ENCODE measurements at regions not wholly inside any gene's neighbourhood (a gene's known extent, or its start where the extent isn't known, plus 50 kb on each side); places are given as distances from the start of the nearest gene placed in this dataset.

- H3K4me3 ChIP-seq (ENCODE audit: control insufficient read depth in 1 of 7, extremely low read depth in 1 of 7, insufficient read depth in 4 of 7, low read depth in 2 of 7, low read length in 6 of 7): no peak overlapping the region
- no peaks in the 10 kb centered on the region for H3K36me3 ChIP-seq (ENCODE audit: control insufficient read depth in 4 of 4, insufficient read depth in 4 of 4, low read length in 3 of 4)
- no peaks in the 10 kb centered on the region for H3K27me3 ChIP-seq (replicated peaks in 2 of 5; ENCODE audit: control insufficient read depth in 4 of 5, insufficient read depth in 5 of 5, low read length in 4 of 5)
- DNase-seq: no peak
- no peaks in the 10 kb centered on the region for H3K9me3 ChIP-seq (ENCODE audit: control extremely low read depth in 1 of 5, control insufficient read depth in 4 of 5, insufficient read depth in 2 of 5, low read depth in 1 of 5, low read length in 4 of 5)
- ChIA-PET POLR2A (no interaction called here), CTCF (no interaction called here)
- 100% methylated on average over 2 of the region's 3 CpGs for WGBS (ENCODE audit: insufficient coverage)
- H3K4me1 ChIP-seq (ENCODE audit: control extremely low read depth in 1 of 4, control insufficient read depth in 4 of 4, insufficient read depth in 4 of 4, low read length in 3 of 4): no peaks in the 10 kb centered on the region
- H3K27ac ChIP-seq (ENCODE audit: insufficient read depth in 1 of 2, low read depth in 1 of 2, low read length in 2 of 2, poor library complexity in 1 of 2, severe bottlenecking in 2 of 2): no peak overlapping the region
Measured at GRCh38 chr20:18921291-18921690, 107.7 kb downstream of the SCP2D1 start.

- no peaks in the 10 kb centered on the region for H3K4me1 ChIP-seq (ENCODE audit: control extremely low read depth in 1 of 4, control insufficient read depth in 4 of 4, insufficient read depth in 4 of 4, low read length in 3 of 4)
- no peaks in the 10 kb centered on the region for H3K36me3 ChIP-seq (ENCODE audit: control insufficient read depth in 4 of 4, insufficient read depth in 4 of 4, low read length in 3 of 4)
- ChIA-PET CTCF (no interaction called here), POLR2A (no interaction called here)
- peaks cover 0 to 2% (median 0%) of the 10 kb centered on the region in 5 experiments for H3K9me3 ChIP-seq (ENCODE audit: control extremely low read depth in 1 of 5, control insufficient read depth in 4 of 5, insufficient read depth in 2 of 5, low read depth in 1 of 5, low read length in 4 of 5)
- no peak overlapping the region for H3K27ac ChIP-seq (ENCODE audit: insufficient read depth in 1 of 2, low read depth in 1 of 2, low read length in 2 of 2, poor library complexity in 1 of 2, severe bottlenecking in 2 of 2)
- H3K4me3 ChIP-seq (ENCODE audit: control insufficient read depth in 1 of 7, extremely low read depth in 1 of 7, insufficient read depth in 4 of 7, low read depth in 2 of 7, low read length in 6 of 7): no peak overlapping the region
- 87% methylated on average over 2 of the region's 3 CpGs for WGBS (ENCODE audit: insufficient coverage)
- DNase-seq: no peak
- H3K27me3 ChIP-seq (replicated peaks in 2 of 5; ENCODE audit: control insufficient read depth in 4 of 5, insufficient read depth in 5 of 5, low read length in 4 of 5): no peaks in the 10 kb centered on the region
Measured at GRCh38 chr20:18922251-18922650, 108.7 kb downstream of the SCP2D1 start.

DNA sequence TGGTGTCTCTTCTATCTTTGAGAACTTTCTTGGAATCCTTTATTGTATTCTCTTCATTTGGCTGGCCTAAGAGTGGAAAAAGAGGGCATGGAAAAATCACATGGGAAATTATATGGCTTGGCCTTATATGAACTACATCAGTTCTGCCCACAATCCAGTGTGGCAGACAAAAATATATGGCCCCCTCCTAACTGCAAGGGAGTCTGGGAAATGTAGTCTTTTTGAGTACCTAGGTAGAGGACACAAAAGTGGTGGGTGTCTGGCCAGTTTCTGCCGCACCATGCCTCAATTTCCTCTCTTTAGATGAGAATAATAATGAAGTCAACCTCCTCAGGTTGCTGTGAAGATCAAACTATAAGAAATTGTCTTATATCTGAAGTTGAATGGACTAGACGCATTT lies 109.3 kb downstream of the SCP2D1 start:
- Histone ChIP-seq H3K36me3 (ENCODE audit: control insufficient read depth in 4 of 4, insufficient read depth in 4 of 4, low read length in 3 of 4) (no peaks in the 10 kb centered on the region), H3K27ac (ENCODE audit: insufficient read depth in 1 of 2, low read depth in 1 of 2, low read length in 2 of 2, poor library complexity in 1 of 2, severe bottlenecking in 2 of 2) (no peak overlapping the region), H3K4me1 (ENCODE audit: control extremely low read depth in 1 of 4, control insufficient read depth in 4 of 4, insufficient read depth in 4 of 4, low read length in 3 of 4) (no peaks in the 10 kb centered on the region), H3K9me3 (ENCODE audit: control extremely low read depth in 1 of 5, control insufficient read depth in 4 of 5, insufficient read depth in 2 of 5, low read depth in 1 of 5, low read length in 4 of 5) (peaks cover 0 to 2% (median 0%) of the 10 kb centered on the region in 5 experiments), H3K4me3 (ENCODE audit: control insufficient read depth in 1 of 7, extremely low read depth in 1 of 7, insufficient read depth in 4 of 7, low read depth in 2 of 7, low read length in 6 of 7) (no peak overlapping the region), H3K27me3 (replicated peaks in 2 of 5; ENCODE audit: control insufficient read depth in 4 of 5, insufficient read depth in 5 of 5, low read length in 4 of 5) (no peaks in the 10 kb centered on the region)
- no CpG with 5 or more reads among the region's 2 CpGs for WGBS (ENCODE audit: insufficient coverage)
- ChIA-PET POLR2A (no interaction called here), CTCF (no interaction called here)
- no peak for DNase-seq

DNA sequence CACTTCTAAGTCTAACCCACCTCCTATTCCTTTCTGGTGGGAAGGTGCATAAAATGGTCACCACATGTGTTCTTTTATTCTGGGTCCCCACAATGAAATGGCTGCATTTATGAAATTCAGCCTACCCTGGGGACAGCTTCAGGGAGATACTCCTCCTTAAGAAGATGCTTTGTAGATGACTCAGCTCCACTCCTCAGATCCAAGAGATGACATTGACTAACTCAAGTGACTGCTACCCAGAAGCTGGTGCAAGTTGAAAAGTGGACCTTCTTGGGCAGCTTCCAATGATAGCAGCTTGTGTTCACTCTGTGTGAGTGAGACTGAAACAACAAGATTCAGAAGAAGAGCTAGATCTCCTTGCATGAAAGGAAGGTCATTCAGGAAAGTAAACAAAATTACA lies 113.4 kb downstream of the SCP2D1 start:
- Histone ChIP-seq H3K27me3 (replicated peaks in 2 of 5; ENCODE audit: control insufficient read depth in 4 of 5, insufficient read depth in 5 of 5, low read length in 4 of 5) (no peaks in the 10 kb centered on the region), H3K9me3 (ENCODE audit: control extremely low read depth in 1 of 5, control insufficient read depth in 4 of 5, insufficient read depth in 2 of 5, low read depth in 1 of 5, low read length in 4 of 5) (peaks cover 0 to 2% (median 0%) of the 10 kb centered on the region in 5 experiments), H3K4me3 (ENCODE audit: control insufficient read depth in 1 of 7, extremely low read depth in 1 of 7, insufficient read depth in 4 of 7, low read depth in 2 of 7, low read length in 6 of 7) (no peak overlapping the region), H3K27ac (ENCODE audit: insufficient read depth in 1 of 2, low read depth in 1 of 2, low read length in 2 of 2, poor library complexity in 1 of 2, severe bottlenecking in 2 of 2) (no peak overlapping the region), H3K36me3 (ENCODE audit: control insufficient read depth in 4 of 4, insufficient read depth in 4 of 4, low read length in 3 of 4) (no peaks in the 10 kb centered on the region), H3K4me1 (ENCODE audit: control extremely low read depth in 1 of 4, control insufficient read depth in 4 of 4, insufficient read depth in 4 of 4, low read length in 3 of 4) (no peaks in the 10 kb centered on the region)
- DNase-seq: no peak
- POLR2A ChIA-PET: no interaction called here
- CTCF ChIA-PET: no interaction called here

GRCh38 chr20:18928626-18929025 lies 115.0 kb downstream of the SCP2D1 start:
- POLR2A ChIA-PET: no interaction called here
- H3K27ac ChIP-seq (ENCODE audit: insufficient read depth in 1 of 2, low read depth in 1 of 2, low read length in 2 of 2, poor library complexity in 1 of 2, severe bottlenecking in 2 of 2): no peak overlapping the region

GRCh38 chr20:18929800-18930199 lies 116.2 kb downstream of the SCP2D1 start:
- ChIA-PET POLR2A (no interaction called here), CTCF (no interaction called here)
- H3K4me1 ChIP-seq (ENCODE audit: control extremely low read depth in 1 of 4, control insufficient read depth in 4 of 4, insufficient read depth in 4 of 4, low read length in 3 of 4): no peaks in the 10 kb centered on the region
- H3K9me3 ChIP-seq (ENCODE audit: control extremely low read depth in 1 of 5, control insufficient read depth in 4 of 5, insufficient read depth in 2 of 5, low read depth in 1 of 5, low read length in 4 of 5): peaks cover 0 to 2% (median 0%) of the 10 kb centered on the region in 5 experiments
- no peaks in the 10 kb centered on the region for H3K36me3 ChIP-seq (ENCODE audit: control insufficient read depth in 4 of 4, insufficient read depth in 4 of 4, low read length in 3 of 4)
- no peak overlapping the region for H3K27ac ChIP-seq (ENCODE audit: insufficient read depth in 1 of 2, low read depth in 1 of 2, low read length in 2 of 2, poor library complexity in 1 of 2, severe bottlenecking in 2 of 2)
- H3K4me3 ChIP-seq (ENCODE audit: control insufficient read depth in 1 of 7, extremely low read depth in 1 of 7, insufficient read depth in 4 of 7, low read depth in 2 of 7, low read length in 6 of 7): no peak overlapping the region
- no peak for DNase-seq
- WGBS (ENCODE audit: insufficient coverage): no CpG with 5 or more reads among the region's 1 CpG
- no peaks in the 10 kb centered on the region for H3K27me3 ChIP-seq (replicated peaks in 2 of 5; ENCODE audit: control insufficient read depth in 4 of 5, insufficient read depth in 5 of 5, low read length in 4 of 5)

More at GRCh38 chr20:18928626-18929025, 115.0 kb downstream of the SCP2D1 start:
- Histone ChIP-seq H3K4me1 (ENCODE audit: control extremely low read depth in 1 of 4, control insufficient read depth in 4 of 4, insufficient read depth in 4 of 4, low read length in 3 of 4) (no peaks in the 10 kb centered on the region), H3K9me3 (ENCODE audit: control extremely low read depth in 1 of 5, control insufficient read depth in 4 of 5, insufficient read depth in 2 of 5, low read depth in 1 of 5, low read length in 4 of 5) (peaks cover 0 to 2% (median 0%) of the 10 kb centered on the region in 5 experiments), H3K36me3 (ENCODE audit: control insufficient read depth in 4 of 4, insufficient read depth in 4 of 4, low read length in 3 of 4) (no peaks in the 10 kb centered on the region), H3K4me3 (ENCODE audit: control insufficient read depth in 1 of 7, extremely low read depth in 1 of 7, insufficient read depth in 4 of 7, low read depth in 2 of 7, low read length in 6 of 7) (no peak overlapping the region), H3K27me3 (replicated peaks in 2 of 5; ENCODE audit: control insufficient read depth in 4 of 5, insufficient read depth in 5 of 5, low read length in 4 of 5) (no peaks in the 10 kb centered on the region)
- DNase-seq: no peak
- CTCF ChIA-PET: no interaction called here

DNA sequence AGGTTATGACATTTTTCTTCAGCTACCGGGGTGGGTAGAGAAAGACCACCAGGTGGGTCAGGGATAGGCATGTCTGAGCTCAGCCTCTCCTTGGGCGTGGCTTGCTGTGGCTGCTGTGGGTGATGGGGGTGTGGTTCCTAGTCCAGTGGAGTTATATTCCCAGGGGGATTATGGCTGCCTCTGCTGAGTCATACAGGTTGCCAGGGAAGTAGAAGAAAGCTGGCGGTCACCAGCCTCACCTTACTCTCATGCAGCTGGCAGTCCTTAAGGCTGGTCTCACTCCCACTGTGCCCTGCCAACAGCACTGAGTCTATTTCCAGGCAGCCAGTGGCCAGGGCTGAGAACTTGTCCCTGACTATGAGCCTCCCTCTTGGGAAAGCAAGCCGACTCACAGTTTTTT lies 130.0 kb downstream of the SCP2D1 start:
- Histone ChIP-seq H3K4me1 (ENCODE audit: control extremely low read depth in 1 of 4, control insufficient read depth in 4 of 4, insufficient read depth in 4 of 4, low read length in 3 of 4) (no peaks in the 10 kb centered on the region), H3K4me3 (ENCODE audit: control insufficient read depth in 1 of 7, extremely low read depth in 1 of 7, insufficient read depth in 4 of 7, low read depth in 2 of 7, low read length in 6 of 7) (no peak overlapping the region), H3K27ac (ENCODE audit: insufficient read depth in 1 of 2, low read depth in 1 of 2, low read length in 2 of 2, poor library complexity in 1 of 2, severe bottlenecking in 2 of 2) (no peak overlapping the region), H3K27me3 (replicated peaks in 2 of 5; ENCODE audit: control insufficient read depth in 4 of 5, insufficient read depth in 5 of 5, low read length in 4 of 5) (no peaks in the 10 kb centered on the region), H3K9me3 (ENCODE audit: control extremely low read depth in 1 of 5, control insufficient read depth in 4 of 5, insufficient read depth in 2 of 5, low read depth in 1 of 5, low read length in 4 of 5) (peaks cover 0 to 3% (median 0%) of the 10 kb centered on the region in 5 experiments), H3K36me3 (ENCODE audit: control insufficient read depth in 4 of 4, insufficient read depth in 4 of 4, low read length in 3 of 4) (no peaks in the 10 kb centered on the region)
- CTCF ChIA-PET: interaction anchor here (1.0 to 1.4 kb wide), 2 partner anchors 20 to 48 kb away, joined by 3 read pairs; no protein-coding TSS in a partner anchor
- POLR2A ChIA-PET: no interaction called here
- 95% methylated on average over 4 of the region's 4 CpGs for WGBS (ENCODE audit: insufficient coverage)
- DNase-seq: no peak

Data from common myeloid progenitor, CD34-positive (primary cell).